MM.1S (cell line): ENCODE measurements at regions not wholly inside any gene's neighbourhood (a gene's known extent, or its start where the extent isn't known, plus 50 kb on each side); places are given as distances from the start of the nearest gene placed in this dataset.

ENCODE experiments used
- CTCF ChIP-seq: fragments of 300-600 bp; sonication (generic); IDR thresholded peaks from 2 replicates; pipeline ENCODE4 v1.5.1; 2016; ENCODE audit warnings: antibody characterized with exemption, low read length, mixed read lengths
- EZH2 ChIP-seq: fragments of 300-600 bp; sonication (generic); optimal IDR thresholded peaks from 2 replicates; pipeline ENCODE3; 2017; ENCODE audit warnings: low read depth, mild to moderate bottlenecking, antibody characterized with exemption, low read length, mixed read lengths
- EZH2phosphoT487 ChIP-seq: fragments of 300-600 bp; sonication (generic); IDR thresholded peaks from 2 replicates; pipeline ENCODE4 v1.6.1; 2018; ENCODE audit warnings: antibody characterized with exemption, low read length

DNA sequence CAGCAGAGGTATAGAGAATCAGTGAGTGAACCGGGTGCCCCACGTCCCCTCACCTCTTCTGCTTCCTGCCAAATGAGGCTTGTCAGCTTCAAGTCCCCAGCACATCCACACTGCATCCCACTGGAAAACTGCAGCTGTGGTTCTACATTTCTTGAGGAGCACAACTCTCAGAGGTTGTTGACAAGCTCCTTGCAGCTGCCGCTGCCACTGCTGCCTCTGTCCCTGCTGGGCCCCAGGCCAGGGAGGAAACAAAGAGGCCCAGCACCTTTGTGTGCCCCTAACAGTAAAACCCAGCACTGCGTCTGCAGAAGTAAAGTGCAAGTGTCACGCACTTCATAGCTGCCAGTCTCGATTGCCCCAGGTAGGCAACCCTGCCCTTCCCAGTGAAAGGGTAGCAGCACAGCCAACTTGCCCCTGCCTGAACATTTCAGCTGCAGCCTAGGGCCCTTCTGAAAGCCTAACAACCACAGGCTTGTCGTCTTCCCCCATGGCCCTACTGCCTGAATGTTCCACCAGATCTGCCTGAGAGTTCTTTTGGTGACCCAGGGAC lies 1162.1 kb upstream of the USP15 start:
- TF ChIP-seq CTCF (no peak), EZH2 (no peak), EZH2phosphoT487 (no peak)
